ENCODE measurements at regions not wholly inside any gene's neighbourhood (a gene's known extent, or its start where the extent isn't known, plus 50 kb on each side); places are given as distances from the start of the nearest gene placed in this dataset.

GRCh38 chr16:35746963-35747657 lies 2287.7 kb downstream of the TP53TG3F start:
- Histone ChIP-seq H3K79me2 (ENCODE audit: control insufficient read depth, insufficient read depth, low read length) (no peaks in the 10 kb centered on the region), H3K4me1 (ENCODE audit: control insufficient read depth in 2 of 2, insufficient read depth in 2 of 2, low read length in 2 of 2) (no peaks in the 10 kb centered on the region), H2AFZ (ENCODE audit: insufficient read depth, low read depth, low read length, poor library complexity, severe bottlenecking) (no peak overlapping the region), H4K20me1 (ENCODE audit: control insufficient read depth, insufficient read depth, low read length, poor library complexity, severe bottlenecking) (no peaks in the 10 kb centered on the region), H3K27ac (ENCODE audit: low read length in 2 of 2) (no peak overlapping the region), H3K4me2 (replicated peaks; ENCODE audit: low read depth, low read length, poor library complexity, severe bottlenecking) (no peak overlapping the region), H3K9ac (ENCODE audit: low read length) (no peak overlapping the region), H3K27me3 (replicated peaks in 1 of 4; ENCODE audit: control extremely low read depth in 1 of 4, control insufficient read depth in 3 of 4, insufficient read depth in 4 of 4, low read length in 3 of 4) (no peaks in the 10 kb centered on the region), H3K36me3 (replicated peaks in 1 of 2; ENCODE audit: control extremely low read depth in 1 of 2, control insufficient read depth in 1 of 2, extremely low read depth in 1 of 2, insufficient read depth in 2 of 2, low read length in 1 of 2) (no peaks in the 10 kb centered on the region), H3K9me3 (ENCODE audit: control extremely low read depth in 1 of 3, control insufficient read depth in 2 of 3, insufficient read depth in 1 of 3, low read length in 2 of 3) (peaks cover 0 to 69% (median 0%) of the 10 kb centered on the region in 3 donors), H3K4me3 (ENCODE audit: control extremely low read depth in 1 of 5, extremely low read depth in 1 of 5, insufficient read depth in 1 of 5, low read depth in 2 of 5, low read length in 4 of 5) (no peak overlapping the region)
- H3K9me3 Mint-ChIP-seq (ENCODE audit: insufficient read depth), result peaks cover 13% of the 10 kb centered on the region
- intact Hi-C loops (cut with micrococcal nuclease), result no loop called here
- H3K4me3 Mint-ChIP-seq, result no peak overlapping the region
- H3K27me3 Mint-ChIP-seq, result no peaks in the 10 kb centered on the region
- DNase-seq (no peak), ATAC-seq (ENCODE audit: low read depth) (no peak)
- ChIA-PET POLR2A (no interaction called here), CTCF (no interaction called here)
- H3K27ac Mint-ChIP-seq, result no peak overlapping the region
- no peaks in the 10 kb centered on the region for H3K4me1 Mint-ChIP-seq
- no peak for TF ChIP-seq EZH2 (IDR thresholded peaks at IDR 0.05; ENCODE audit: borderline replicate concordance, insufficient read depth, low read depth, low read length, poor library complexity, severe bottlenecking)
- TF ChIP-seq CTCF (IDR thresholded peaks at IDR 0.05), result no peak
- 93% methylated on average over 17 of the region's 18 CpGs for WGBS (ENCODE audit: insufficient coverage)

- Mint-ChIP-seq H3K4me3 (no peak overlapping the region), H3K27me3 (no peaks in the 10 kb centered on the region), H3K4me1 (no peaks in the 10 kb centered on the region), H3K27ac (no peak overlapping the region), H3K9me3 (ENCODE audit: insufficient read depth) (peaks cover 6% of the 10 kb centered on the region)
- intact Hi-C loops (cut with micrococcal nuclease), result no loop called here
- no peaks in the 10 kb centered on the region for H3K27me3 ChIP-seq (replicated peaks in 1 of 4; ENCODE audit: control extremely low read depth in 1 of 4, control insufficient read depth in 3 of 4, insufficient read depth in 4 of 4, low read length in 3 of 4)
- no peaks in the 10 kb centered on the region for H4K20me1 ChIP-seq (ENCODE audit: control insufficient read depth, insufficient read depth, low read length, poor library complexity, severe bottlenecking)
- no peaks in the 10 kb centered on the region for H3K79me2 ChIP-seq (ENCODE audit: control insufficient read depth, insufficient read depth, low read length)
- ChIA-PET CTCF (no interaction called here), POLR2A (no interaction called here)
- no peak for TF ChIP-seq CTCF (IDR thresholded peaks at IDR 0.05)
- no peak for TF ChIP-seq EZH2 (IDR thresholded peaks at IDR 0.05; ENCODE audit: borderline replicate concordance, insufficient read depth, low read depth, low read length, poor library complexity, severe bottlenecking)
- H3K4me2 ChIP-seq (replicated peaks; ENCODE audit: low read depth, low read length, poor library complexity, severe bottlenecking), result no peak overlapping the region
- H2AFZ ChIP-seq (ENCODE audit: insufficient read depth, low read depth, low read length, poor library complexity, severe bottlenecking), result no peak overlapping the region
- ATAC-seq (ENCODE audit: low read depth) (no peak), DNase-seq (no peak)
- whole genome bisulfite sequencing (ENCODE audit: insufficient coverage), result 87% methylated on average over 7 of the region's 17 CpGs
- H3K4me3 ChIP-seq (ENCODE audit: control extremely low read depth in 1 of 5, extremely low read depth in 1 of 5, insufficient read depth in 1 of 5, low read depth in 2 of 5, low read length in 4 of 5), result no peak overlapping the region
- H3K36me3 ChIP-seq (replicated peaks in 1 of 2; ENCODE audit: control extremely low read depth in 1 of 2, control insufficient read depth in 1 of 2, extremely low read depth in 1 of 2, insufficient read depth in 2 of 2, low read length in 1 of 2), result no peaks in the 10 kb centered on the region
- peaks cover 0 to 76% (median 0%) of the 10 kb centered on the region in 3 donors for H3K9me3 ChIP-seq (ENCODE audit: control extremely low read depth in 1 of 3, control insufficient read depth in 2 of 3, insufficient read depth in 1 of 3, low read length in 2 of 3)
- no peak overlapping the region for H3K9ac ChIP-seq (ENCODE audit: low read length)
- no peak overlapping the region for H3K27ac ChIP-seq (ENCODE audit: low read length in 2 of 2)
- H3K4me1 ChIP-seq (ENCODE audit: control insufficient read depth in 2 of 2, insufficient read depth in 2 of 2, low read length in 2 of 2), result no peaks in the 10 kb centered on the region
These were observed 2288.4 kb downstream of the TP53TG3F start for GRCh38 chr16:35747658-35748455.

Data from B cell (primary cell).